Activated T-helper 2 cell treated with anti-CD3 and anti-CD28 coated beads, Interferon-gamma antibody, Interleukin-2, Interleukin-4, amounts not matched to agents 10 μg/mL and 5 μg/mL and 100 μg/mL, durations not matched to agents 14 hours and 24 hours and 36 hours (primary cell): ENCODE measurements at regions not wholly inside any gene's neighbourhood (a gene's known extent, or its start where the extent isn't known, plus 50 kb on each side); places are given as distances from the start of the nearest gene placed in this dataset.

Experiments used
- DNase-seq: peaks from one replicate; pipeline ENCODE4 v3.0.0; 2021; ENCODE audit warnings: low spot score
- H3K27ac Mint-ChIP-seq: one replicate; pipeline ENCODE4 v1.8.0; 2021; ENCODE audit warnings: mixed read lengths
- H3K27me3 Mint-ChIP-seq: one replicate; pipeline ENCODE4 v1.8.0; 2021; ENCODE audit warnings: low read depth, mixed read lengths
- H3K36me3 Mint-ChIP-seq: one replicate; pipeline ENCODE4 v1.8.0; 2021; ENCODE audit warnings: low read depth, mixed read lengths
- H3K4me1 Mint-ChIP-seq: one replicate; pipeline ENCODE4 v1.8.0; 2021; ENCODE audit warnings: low read depth, mixed read lengths
- H3K4me3 Mint-ChIP-seq: one replicate; pipeline ENCODE4 v1.8.0; 2021; ENCODE audit warnings: low read depth, mild to moderate bottlenecking, moderate library complexity, mixed read lengths
- H3K9me3 Mint-ChIP-seq: one replicate; pipeline ENCODE4 v1.8.0; 2021; ENCODE audit warnings: mixed read lengths
- intact Hi-C: fragments of 100-400 bp; cut with micrococcal nuclease; formaldehyde crosslinking; loops from one replicate; pipeline ENCODE4 v1.15.1; 2023

DNA sequence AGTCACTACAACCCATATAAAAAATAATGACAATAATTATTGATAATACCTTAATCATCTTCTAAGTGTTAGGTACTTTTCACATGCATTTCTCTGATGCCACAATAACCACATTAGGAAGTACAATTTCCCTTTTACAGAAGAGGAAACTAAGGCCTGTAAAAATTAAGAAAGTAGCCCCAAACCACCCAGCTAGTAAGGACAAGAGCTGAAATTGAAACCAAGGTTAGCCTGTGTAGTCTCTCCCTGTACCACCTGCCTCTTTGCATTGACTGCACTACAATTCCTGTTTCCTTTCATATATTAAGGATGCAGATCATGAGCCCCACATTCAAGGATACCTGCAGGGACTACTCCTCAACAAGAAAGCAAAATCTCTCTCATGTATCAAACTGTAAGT, 288.8 kb downstream of the GPATCH2 start:
- H3K4me1 Mint-ChIP-seq, result peaks cover 5% of the 10 kb centered on the region
- no peak overlapping the region for H3K27ac Mint-ChIP-seq
- H3K27me3 Mint-ChIP-seq, result no peaks in the 10 kb centered on the region
- no peak overlapping the region for H3K4me3 Mint-ChIP-seq
- intact Hi-C loops, result no loop called here
- H3K36me3 Mint-ChIP-seq, result no peaks in the 10 kb centered on the region
- DNase-seq, result no peak
- no peaks in the 10 kb centered on the region for H3K9me3 Mint-ChIP-seq

DNA sequence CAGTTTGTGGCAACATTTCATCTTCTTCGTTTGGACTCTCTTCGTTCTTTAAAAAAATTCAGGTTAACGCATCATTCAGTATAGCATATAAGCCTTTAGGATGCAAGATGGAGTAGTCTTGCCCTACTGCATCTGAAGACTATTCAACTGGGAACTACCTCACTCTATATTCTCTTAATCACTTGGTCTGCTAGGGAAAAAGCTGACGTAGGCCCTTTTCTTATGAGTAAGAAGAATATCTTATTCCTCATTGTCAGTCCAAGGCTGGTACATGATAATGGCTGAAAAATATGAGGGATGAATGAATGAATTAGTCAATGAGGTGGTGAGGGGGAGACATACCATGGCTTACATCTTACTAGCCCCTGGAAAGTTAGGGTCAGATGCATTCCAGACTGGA, 294.2 kb downstream of the GPATCH2 start:
- DNase-seq, result no peak
- no peaks in the 10 kb centered on the region for H3K4me1 Mint-ChIP-seq

DNA sequence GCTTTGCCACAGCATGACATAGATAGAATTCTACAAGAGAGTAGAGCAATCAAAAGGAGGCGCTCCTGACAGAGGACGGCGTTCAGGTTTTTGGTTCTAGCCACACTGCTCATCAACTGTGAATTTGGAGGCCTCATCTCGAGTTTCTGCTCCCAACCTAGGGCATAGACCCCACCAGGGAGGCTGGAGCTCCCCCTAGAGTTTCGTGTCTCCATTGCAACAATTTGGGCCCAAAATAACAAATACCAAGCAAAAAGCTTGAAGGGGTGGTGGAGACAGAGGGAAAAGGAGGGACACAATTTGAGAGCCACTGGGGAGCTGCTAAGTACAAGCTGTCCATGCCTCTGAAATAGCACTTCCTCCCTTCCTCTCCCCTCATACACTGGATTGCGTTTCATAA, 297.0 kb downstream of the GPATCH2 start:
- intact Hi-C loops, result no loop called here
- Mint-ChIP-seq H3K27me3 (no peaks in the 10 kb centered on the region), H3K4me1 (no peaks in the 10 kb centered on the region)

More for the DNA sequence above, 294.2 kb downstream of the GPATCH2 start:
- intact Hi-C loops, result no loop called here
- H3K4me3 Mint-ChIP-seq, result no peak overlapping the region
- no peaks in the 10 kb centered on the region for H3K9me3 Mint-ChIP-seq
- no peak overlapping the region for H3K27ac Mint-ChIP-seq
- no peaks in the 10 kb centered on the region for H3K36me3 Mint-ChIP-seq
- no peaks in the 10 kb centered on the region for H3K27me3 Mint-ChIP-seq

DNA sequence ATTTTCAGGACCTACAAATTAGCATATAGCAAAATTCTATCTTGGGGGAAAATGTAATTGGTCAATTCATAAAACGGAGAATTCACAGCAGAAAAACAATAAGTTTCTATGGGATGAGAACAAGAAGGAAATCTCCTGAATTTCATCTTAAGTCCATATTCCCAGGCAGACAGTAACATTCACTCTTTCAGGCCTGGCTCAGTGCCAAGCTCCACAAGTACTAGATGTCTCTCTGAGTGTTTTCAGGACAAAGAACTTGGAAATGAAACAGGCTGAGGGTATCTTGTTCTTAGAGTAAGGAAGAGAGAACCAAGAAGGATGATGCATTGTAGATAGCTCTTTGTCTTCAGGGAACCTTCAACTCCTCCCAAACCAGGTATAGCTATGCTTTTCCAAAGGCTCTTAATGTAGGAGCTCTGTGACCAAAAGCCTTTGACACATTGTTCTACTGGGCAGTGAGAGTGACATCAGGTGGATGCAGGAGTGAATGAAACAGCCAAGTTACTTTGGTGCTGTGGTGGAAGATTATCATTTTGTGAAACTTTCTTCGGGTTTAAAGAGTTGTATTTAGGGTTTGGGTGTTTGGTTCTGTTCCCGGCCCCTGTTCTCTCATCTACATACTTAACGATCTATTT, 298.3 kb downstream of the GPATCH2 start:
- H3K4me3 Mint-ChIP-seq, result no peak overlapping the region
- no peak for DNase-seq
- no peak overlapping the region for H3K27ac Mint-ChIP-seq
- intact Hi-C loops, result no loop called here
- H3K9me3 Mint-ChIP-seq, result no peaks in the 10 kb centered on the region
- H3K27me3 Mint-ChIP-seq, result no peaks in the 10 kb centered on the region
- H3K4me1 Mint-ChIP-seq, result no peaks in the 10 kb centered on the region
- no peaks in the 10 kb centered on the region for H3K36me3 Mint-ChIP-seq

More for the DNA sequence above, 297.0 kb downstream of the GPATCH2 start:
- H3K27ac Mint-ChIP-seq, result no peak overlapping the region
- no peaks in the 10 kb centered on the region for H3K36me3 Mint-ChIP-seq
- no peaks in the 10 kb centered on the region for H3K9me3 Mint-ChIP-seq
- no peak overlapping the region for H3K4me3 Mint-ChIP-seq
- DNase-seq, result no peak

DNA sequence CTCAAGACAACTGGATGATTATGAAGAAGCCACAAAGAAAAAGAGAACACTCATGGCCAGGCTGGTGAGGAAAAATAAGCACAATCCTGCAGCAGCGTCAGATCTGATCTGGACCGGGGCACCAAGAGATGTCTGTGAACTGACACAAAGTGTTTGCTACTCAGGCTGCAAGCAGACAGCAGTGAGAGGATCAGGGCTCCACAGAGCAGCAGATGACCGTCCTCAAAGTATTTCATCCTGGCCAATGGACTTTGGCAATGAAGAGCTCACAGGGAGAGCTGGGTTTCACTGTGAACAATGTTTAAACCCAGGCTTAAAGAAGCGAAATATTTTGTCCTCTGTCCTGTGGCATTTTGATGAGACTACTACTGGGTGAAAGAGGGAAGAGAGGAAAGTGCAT, 299.2 kb downstream of the GPATCH2 start:
- no peak overlapping the region for H3K4me3 Mint-ChIP-seq
- DNase-seq, result no peak
- no peaks in the 10 kb centered on the region for H3K36me3 Mint-ChIP-seq
- no peaks in the 10 kb centered on the region for H3K9me3 Mint-ChIP-seq
- H3K4me1 Mint-ChIP-seq, result no peaks in the 10 kb centered on the region
- H3K27me3 Mint-ChIP-seq, result no peaks in the 10 kb centered on the region
- intact Hi-C loops, result no loop called here
- no peak overlapping the region for H3K27ac Mint-ChIP-seq

DNA sequence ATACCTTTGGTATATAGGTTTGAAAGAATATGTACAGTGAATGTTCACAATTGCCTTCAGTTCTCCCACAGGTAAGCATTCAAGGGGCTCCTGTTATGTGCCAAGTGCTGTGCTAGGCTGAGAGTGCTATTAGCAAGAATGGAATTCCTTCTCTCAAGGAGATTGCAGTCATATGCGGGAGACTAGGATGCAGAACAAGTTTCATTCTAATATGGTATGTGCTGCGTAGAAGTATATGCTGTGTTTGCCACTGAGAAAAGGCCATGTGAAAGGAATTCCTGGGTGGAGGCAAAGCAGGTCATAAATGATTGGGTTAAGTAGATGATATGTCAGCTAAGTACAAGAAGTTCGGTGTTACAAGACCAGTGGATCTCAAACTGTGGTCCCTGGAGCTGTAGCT, 303.0 kb downstream of the GPATCH2 start:
- no peaks in the 10 kb centered on the region for H3K4me1 Mint-ChIP-seq

DNA sequence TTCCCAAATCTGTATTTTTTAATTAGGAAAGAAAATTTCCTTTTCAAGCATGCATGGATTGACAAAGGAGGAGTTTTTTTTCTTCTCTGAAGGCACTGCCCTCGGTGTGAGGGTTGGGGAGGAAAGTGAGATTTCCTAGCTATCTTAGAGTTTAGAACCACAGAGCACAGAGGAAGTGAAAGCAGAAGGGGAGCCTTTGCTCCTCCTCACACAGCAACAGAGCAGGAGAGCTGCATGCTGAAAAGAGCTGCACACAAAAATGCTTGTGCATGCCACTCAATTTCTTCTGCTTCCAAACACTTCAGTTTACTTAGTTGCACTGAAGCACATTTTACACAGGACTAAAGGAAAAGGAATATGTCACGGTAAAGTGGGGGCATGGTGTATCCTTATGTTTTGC, 308.1 kb downstream of the GPATCH2 start:
- H3K36me3 Mint-ChIP-seq, result no peaks in the 10 kb centered on the region
- no peak for DNase-seq
- H3K9me3 Mint-ChIP-seq, result no peaks in the 10 kb centered on the region
- no peak overlapping the region for H3K27ac Mint-ChIP-seq
- H3K27me3 Mint-ChIP-seq, result no peaks in the 10 kb centered on the region
- intact Hi-C loops, result no loop called here
- no peak overlapping the region for H3K4me3 Mint-ChIP-seq
- H3K4me1 Mint-ChIP-seq, result no peaks in the 10 kb centered on the region

More for the DNA sequence above, 303.0 kb downstream of the GPATCH2 start:
- intact Hi-C loops, result no loop called here
- H3K27me3 Mint-ChIP-seq, result no peaks in the 10 kb centered on the region
- no peaks in the 10 kb centered on the region for H3K36me3 Mint-ChIP-seq
- no peak overlapping the region for H3K4me3 Mint-ChIP-seq
- no peak overlapping the region for H3K27ac Mint-ChIP-seq
- DNase-seq, result no peak
- H3K9me3 Mint-ChIP-seq, result no peaks in the 10 kb centered on the region

DNA sequence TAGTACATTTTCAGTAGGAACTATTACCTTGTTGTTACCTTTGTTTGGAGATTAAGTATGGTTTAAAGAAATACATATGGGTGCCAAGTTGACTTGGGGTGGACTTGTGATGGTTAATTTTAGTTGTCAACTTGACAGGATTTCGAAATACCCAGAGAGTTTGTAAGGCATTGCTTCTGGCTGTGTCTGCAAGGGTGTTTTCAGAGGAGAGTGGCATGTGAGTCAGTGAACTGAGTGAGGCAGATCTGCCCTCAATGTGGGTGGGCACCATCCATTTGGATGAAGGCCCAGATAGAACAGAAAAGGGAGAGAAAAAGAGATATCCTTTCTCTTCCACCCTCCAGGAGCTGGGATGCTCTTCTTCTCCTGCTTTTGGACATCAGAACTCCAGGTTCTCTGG, 315.5 kb downstream of the GPATCH2 start:
- Mint-ChIP-seq H3K27ac (no peak overlapping the region), H3K36me3 (no peaks in the 10 kb centered on the region), H3K9me3 (no peaks in the 10 kb centered on the region), H3K4me3 (no peak overlapping the region), H3K27me3 (no peaks in the 10 kb centered on the region), H3K4me1 (no peaks in the 10 kb centered on the region)
- intact Hi-C loops, result no loop called here
- no peak for DNase-seq

DNA sequence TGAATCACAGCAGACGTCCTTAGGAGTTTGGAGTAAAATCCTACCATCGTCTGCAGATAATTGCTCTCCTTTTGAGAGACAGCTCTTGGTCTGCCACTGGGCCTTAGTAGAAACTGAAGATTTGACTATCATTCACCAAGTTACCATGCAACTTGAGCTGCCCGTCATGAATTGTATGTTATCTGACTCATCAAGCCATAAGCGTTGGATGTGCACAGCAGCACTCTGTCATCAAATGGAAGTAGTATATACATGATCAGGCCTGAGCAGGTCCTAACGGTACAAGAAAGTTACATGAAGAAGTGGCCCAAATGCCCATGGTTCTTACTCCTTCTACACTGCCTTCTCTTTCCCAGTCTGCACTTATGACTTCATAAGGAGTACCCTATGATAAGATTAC, 317.8 kb downstream of the GPATCH2 start:
- no peaks in the 10 kb centered on the region for H3K9me3 Mint-ChIP-seq

DNA sequence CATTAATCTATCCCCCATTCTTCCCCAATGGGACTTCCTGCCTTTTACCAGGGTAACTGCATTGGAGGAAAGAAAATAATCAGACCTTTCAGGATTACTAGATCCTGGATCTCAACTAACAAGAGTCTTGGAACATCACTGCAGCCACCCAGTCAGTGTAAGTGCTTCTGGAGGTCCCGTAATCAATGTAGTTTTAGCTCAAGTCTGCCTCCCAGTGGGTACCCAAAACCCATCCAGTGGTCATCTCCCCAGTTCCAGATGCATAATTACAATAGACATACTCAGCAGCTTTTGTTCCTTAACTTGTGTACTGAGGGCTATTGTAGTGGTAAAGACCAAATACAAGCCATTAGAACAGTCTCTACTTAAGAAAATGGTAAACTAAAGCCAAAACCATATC, 319.1 kb downstream of the GPATCH2 start:
- no peak overlapping the region for H3K4me3 Mint-ChIP-seq
- H3K36me3 Mint-ChIP-seq, result no peaks in the 10 kb centered on the region
- intact Hi-C loops, result no loop called here
- DNase-seq, result no peak
- no peaks in the 10 kb centered on the region for H3K9me3 Mint-ChIP-seq
- no peaks in the 10 kb centered on the region for H3K4me1 Mint-ChIP-seq
- no peaks in the 10 kb centered on the region for H3K27me3 Mint-ChIP-seq
- H3K27ac Mint-ChIP-seq, result no peak overlapping the region

More for the DNA sequence above, 317.8 kb downstream of the GPATCH2 start:
- Mint-ChIP-seq H3K36me3 (no peaks in the 10 kb centered on the region), H3K4me3 (no peak overlapping the region), H3K27ac (no peak overlapping the region), H3K4me1 (no peaks in the 10 kb centered on the region), H3K27me3 (no peaks in the 10 kb centered on the region)
- DNase-seq, result no peak
- intact Hi-C loops, result no loop called here

DNA sequence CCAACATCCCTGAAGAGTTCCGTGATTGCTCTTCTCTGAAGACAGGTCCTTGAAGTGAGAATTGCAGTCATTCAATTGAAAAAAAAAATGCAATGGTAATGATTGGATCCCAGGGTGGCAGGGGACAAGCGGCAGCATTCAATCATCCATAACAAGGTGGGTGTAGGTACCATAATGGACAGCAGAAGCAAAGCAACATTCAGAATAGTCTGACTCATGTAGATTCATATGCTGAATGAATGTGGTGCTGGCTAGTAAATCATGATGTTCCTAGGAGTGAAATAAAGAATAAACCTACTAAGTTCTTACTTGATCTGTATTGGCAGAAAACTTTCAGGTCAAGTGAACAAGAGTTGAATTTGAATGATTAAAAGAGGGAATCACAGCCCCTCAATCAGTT, 319.6 kb downstream of the GPATCH2 start:
- Mint-ChIP-seq H3K4me1 (no peaks in the 10 kb centered on the region), H3K9me3 (no peaks in the 10 kb centered on the region), H3K4me3 (no peak overlapping the region), H3K36me3 (no peaks in the 10 kb centered on the region), H3K27me3 (no peaks in the 10 kb centered on the region), H3K27ac (no peak overlapping the region)
- intact Hi-C loops, result no loop called here
- no peak for DNase-seq

DNA sequence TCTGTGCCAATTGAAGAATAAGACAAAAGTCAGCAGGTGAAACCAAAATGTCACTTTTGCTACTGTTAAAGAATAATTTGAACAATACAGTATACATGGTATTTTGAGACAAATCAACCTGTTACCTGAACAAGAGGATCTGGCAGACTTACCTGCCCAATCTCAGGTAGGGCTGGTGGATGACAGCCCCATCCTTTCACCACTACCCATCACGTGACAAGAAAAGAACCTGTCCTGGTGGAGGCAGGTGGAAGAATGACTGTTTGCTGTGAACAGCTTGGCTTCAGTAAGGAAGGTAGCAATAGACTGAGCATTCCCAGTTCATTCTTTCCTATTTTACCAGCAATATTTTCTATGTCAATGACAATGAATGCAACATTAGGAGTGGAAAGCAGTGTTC, 349.6 kb downstream of the GPATCH2 start:
- DNase-seq, result no peak
- intact Hi-C loops, result no loop called here
- no peaks in the 10 kb centered on the region for H3K27me3 Mint-ChIP-seq
- H3K9me3 Mint-ChIP-seq, result no peaks in the 10 kb centered on the region
- no peak overlapping the region for H3K4me3 Mint-ChIP-seq
- H3K36me3 Mint-ChIP-seq, result no peaks in the 10 kb centered on the region
- H3K27ac Mint-ChIP-seq, result no peak overlapping the region
- H3K4me1 Mint-ChIP-seq, result no peaks in the 10 kb centered on the region

DNA sequence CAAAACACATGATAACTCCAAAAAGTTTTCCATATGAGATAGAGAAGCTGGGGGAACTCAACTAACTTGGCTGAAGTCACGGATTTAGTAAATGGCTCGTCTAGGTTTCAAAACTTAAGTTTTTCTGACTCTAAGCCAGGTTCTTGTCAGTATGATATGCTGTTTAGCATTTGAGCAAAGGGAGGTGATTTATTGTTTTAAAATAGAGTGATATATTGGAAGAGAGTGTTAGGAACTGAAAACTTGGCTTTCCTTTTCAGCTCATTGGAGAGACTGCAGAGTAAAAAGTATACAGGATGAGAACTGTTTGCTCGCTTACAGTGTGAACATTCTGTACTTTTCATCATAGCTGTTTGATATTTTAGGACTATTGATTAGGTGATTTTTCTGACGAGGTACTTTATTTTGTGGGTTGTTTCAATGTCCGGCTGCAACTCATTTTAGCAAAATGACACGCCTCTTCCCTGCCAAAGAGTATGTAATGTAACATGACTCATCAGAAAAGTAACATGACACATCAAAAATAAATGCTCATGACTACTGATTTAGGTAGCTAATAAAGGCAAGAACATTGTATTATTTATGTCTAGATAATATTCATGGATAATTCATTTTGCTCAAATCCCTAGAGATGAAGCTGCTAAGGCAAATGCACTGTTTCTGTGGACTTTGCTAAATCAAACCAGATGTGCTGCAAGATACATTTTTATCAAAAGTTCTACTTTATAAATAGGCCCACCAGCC, 355.1 kb downstream of the GPATCH2 start:
- Mint-ChIP-seq H3K27ac (no peak overlapping the region), H3K27me3 (no peaks in the 10 kb centered on the region), H3K4me3 (no peak overlapping the region), H3K9me3 (no peaks in the 10 kb centered on the region), H3K36me3 (no peaks in the 10 kb centered on the region), H3K4me1 (no peaks in the 10 kb centered on the region)
- intact Hi-C loops, result no loop called here
- DNase-seq, result no peak
